RCC 7860 (cell line): ENCODE measurements at regions not wholly inside any gene's neighbourhood (a gene's known extent, or its start where the extent isn't known, plus 50 kb on each side); places are given as distances from the start of the nearest gene placed in this dataset.
"Not testable (repeated sequence)": the region's sequence is repeated elsewhere in the genome, so short reads cannot be mapped to it uniquely, and the experiment has no call there.

Experiments used
- DNase-seq: peaks from one replicate; pipeline ENCODE4 v3.0.0-alpha.2; 2015; ENCODE audit warnings: low spot score
- FAIRE-seq: peaks from 2 replicates; lab custom pipeline; 2012; peaks lifted over from hg19 to GRCh38; lab: Jason Lieb, UNC

DNA sequence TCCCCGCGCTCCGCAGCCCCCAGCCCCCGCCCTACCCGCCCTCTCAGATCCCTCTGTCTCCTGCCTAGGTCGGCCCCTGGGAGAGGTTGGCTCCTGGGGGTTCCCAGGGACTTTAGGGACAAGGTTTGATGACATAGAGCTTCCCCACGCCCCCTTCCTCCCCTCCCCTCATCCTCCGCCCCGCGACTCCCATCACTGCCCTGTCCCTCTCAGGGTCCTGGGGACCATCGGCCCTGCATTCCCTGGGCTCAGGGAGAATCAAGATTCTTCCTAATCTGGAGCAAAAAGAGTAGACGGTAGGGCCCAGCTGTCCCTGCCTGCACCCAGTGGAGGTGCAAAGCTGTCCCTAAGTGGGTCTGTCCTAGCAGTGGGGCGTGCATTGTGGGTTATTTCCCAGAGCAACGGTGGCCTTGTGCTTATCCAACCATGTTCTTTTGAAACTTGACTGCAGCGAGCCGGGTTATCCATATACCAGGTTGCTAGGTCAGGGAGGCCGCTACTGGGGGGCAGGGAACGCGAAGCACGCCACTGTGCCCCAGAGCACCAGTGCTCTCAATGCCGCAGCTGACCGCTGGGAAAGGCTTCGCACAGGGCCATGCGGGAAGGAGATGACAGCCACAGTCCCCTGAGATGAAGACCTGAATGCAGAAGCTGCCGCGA, 124.4 kb upstream of the PRMT8 start:
- FAIRE-seq: no peak
- no peak for DNase-seq

- FAIRE-seq (no peak), DNase-seq (no peak)
These were observed 123.1 kb upstream of the PRMT8 start for GRCh38 chr12:3367750-3368444.

- FAIRE-seq (no peak), DNase-seq (no peak)
These were observed 120.0 kb upstream of the PRMT8 start for GRCh38 chr12:3371018-3371417.

GRCh38 chr12:3375326-3375725, 115.7 kb upstream of the PRMT8 start:
- no peak for DNase-seq
- FAIRE-seq: no peak

DNA sequence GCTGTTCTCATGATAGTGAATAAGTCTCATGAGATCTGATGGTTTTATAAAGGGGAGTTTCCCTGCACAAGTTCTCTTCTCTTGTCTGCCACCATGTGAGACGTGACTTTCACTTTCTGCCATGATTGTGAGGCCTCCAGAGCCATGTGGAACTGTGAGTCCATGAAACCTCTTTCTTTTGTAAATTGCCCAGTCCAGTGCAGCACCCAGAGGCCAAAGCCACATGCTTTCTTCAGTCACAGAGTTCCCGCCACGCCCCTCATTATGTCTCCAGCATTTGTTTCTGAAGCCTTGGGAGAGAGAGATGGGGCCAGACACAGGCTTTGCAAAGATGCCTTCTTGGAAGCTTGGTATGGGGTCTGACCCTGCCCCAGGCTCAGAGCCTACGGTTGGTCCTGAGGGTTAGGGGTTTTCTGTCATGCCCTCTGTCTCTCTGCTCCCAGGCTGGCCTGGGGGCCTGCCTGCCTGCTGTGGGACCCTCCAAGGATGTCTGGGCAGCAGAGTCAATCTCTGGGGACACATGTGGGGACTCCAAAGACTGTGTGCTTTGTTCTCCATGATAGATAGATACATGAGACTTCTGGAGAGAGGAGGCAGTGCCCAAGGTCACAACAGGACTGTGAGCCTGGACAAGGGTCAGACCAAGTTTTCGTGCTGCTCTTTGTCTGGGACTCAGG, 114.1 kb upstream of the PRMT8 start:
- FAIRE-seq (no peak), DNase-seq (no peak)

DNA sequence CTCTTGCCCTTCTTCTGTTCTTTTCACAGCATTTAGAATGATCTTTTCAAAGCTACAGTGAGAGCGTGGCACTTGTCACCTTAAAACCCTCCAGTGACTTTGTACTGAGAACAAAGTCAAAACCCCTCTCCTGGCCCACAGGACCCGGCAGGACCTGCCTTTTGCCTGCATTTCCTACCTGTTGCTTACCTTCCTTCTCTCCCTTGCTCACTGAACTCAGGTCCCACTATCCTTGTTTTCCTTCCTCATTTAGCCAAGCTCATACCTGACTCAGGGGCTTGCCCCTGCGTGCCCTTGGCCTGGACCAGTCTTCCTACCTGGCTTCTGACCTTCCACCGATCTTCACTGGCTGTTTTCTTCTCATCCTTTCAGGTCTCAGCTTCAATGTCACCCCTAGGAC, 112.3 kb upstream of the PRMT8 start:
- no peak for FAIRE-seq

GRCh38 chr12:3379079-3379478, 111.9 kb upstream of the PRMT8 start:
- no peak for FAIRE-seq

More for the DNA sequence above, 112.3 kb upstream of the PRMT8 start:
- DNase-seq: no peak

GRCh38 chr12:3380200-3381043, 110.6 kb upstream of the PRMT8 start:
- DNase-seq: no peak
- FAIRE-seq: no peak

More at GRCh38 chr12:3379079-3379478, 111.9 kb upstream of the PRMT8 start:
- no peak for DNase-seq

DNA sequence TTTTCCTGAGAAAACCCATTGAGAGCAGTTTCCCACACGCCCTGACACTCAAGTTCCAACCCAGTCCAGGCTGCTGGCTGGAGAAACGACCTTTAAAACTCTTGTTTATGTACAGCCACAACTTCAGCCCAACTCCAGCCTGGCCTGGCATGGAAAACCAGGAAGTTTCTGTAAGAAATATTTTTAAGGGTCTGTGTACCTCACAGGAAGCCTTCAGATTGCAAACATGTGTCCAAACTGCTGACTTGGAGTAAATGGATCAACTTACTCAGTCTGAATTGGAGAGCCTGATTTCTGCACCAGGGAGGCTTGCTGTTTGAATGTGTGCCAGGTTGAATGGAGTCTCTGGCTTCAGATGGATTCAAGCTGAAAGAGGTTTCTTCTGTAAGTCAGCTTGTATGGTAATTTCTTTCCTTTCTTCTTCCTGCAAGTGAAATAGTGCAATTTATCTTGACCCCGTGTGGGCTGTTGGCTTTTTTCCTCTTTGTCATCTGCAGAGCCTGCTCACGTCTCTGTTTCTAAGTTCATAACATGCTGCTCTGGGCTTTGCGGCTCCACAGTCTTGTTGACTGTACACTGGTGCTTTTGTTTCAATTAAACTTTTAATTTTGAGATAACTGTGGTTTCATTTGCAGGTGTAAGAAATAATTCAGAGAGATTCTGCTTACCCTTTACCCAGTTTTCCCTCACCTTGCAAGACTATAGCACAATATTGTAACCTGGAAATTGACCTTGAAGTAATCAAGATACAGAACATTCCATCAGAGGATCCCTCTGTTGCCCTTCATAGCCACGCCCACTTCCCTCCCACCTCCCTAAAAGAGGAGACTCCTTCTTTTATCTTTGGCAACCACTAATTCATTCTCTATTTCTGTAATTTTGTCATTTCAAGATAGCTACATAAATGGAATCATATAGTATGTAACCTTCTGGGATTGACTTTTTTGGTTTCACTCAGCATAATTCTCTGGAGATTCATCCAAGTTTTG, 109.7 kb upstream of the PRMT8 start:
- FAIRE-seq (no peak), DNase-seq (no peak)

DNA sequence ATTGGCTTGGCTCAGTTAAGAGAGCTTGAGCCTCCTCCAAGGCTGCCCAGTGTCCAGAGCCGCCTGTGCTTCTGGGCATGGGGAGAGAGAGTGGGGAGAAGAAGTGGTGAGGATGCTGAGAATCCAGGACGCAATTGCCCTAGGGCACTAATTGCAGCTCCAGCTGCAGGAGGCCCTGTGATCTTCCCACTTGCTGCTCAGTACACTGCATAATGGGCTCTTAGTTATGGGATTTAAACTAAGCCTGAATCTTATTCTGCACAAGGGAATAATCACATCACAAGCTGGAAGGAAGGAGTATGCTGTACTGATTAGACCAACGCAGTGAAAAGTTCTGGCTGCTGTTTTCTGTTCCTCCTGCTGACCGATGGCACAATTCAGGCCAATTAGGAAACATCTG, 101.0 kb upstream of the PRMT8 start:
- FAIRE-seq (no peak), DNase-seq (no peak)

DNA sequence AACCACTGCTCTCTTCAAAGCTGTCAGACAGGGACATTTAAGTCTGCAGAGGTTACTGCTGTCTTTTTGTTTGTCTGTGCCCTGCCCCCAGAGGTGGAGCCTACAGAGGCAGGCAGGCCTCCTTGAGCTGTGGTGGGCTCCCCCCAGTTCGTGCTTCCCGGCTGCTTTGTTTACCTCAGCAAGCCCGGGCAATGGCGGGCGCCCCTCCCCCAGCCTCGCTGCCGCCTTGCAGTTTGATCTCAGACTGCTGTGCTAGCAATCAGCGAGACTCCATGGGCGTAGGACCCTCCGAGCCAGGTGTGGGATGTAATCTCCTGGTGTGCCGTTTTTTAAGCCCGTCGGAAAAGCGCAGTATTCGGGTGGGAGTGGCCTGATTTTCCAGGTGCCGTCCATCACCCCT, 93.4 kb upstream of the PRMT8 start:
- FAIRE-seq, DNase-seq: not testable (repeated sequence)

DNA sequence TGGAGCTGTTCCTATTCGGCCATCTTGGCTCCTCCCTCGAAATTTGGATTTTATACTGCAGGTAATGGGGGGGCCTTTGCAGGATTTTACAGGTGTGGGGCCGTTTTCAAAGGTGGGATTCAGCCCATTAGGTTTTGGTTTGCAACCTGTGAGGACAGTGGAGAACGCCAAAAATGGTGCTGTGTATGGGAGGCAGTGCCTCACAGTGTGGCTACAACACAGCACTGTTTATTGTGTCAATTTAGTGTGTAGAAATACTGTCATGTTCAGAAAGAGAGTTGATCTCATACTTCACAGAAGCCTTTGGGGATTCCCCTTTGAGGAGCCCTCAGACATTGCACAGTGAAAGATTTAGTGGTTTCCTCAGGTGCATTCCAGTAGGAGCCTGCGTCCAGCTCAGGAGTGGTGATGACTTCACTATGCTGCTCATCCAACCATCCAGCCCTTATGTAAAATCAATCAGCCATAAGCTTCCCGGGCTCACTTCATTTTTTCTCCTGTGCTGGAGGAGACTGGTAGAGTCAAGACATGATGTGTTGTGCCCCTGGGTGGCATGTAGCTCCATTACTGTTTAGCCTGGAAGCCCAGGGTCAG, 92.7 kb upstream of the PRMT8 start:
- DNase-seq (peak; percentile 77), FAIRE-seq (no peak)

DNA sequence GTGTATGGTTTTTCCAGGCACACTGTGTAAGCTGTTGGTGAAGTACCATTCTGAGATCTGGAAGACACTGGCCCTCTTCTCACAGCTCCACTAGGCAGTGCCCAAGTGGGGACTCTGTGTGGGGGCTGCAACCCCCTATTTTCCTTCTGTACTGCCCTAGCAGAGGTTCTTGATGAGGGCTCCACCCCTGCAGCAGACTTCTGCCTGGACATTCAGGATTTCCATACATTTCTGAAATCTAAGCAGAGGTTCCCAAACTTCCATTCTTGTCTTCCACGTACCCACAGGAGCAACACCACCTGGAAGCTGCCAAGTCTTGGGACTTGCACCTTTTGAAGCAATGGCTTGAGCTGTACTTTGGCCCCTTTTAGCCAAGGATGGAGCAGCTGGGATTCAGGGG, 85.2 kb upstream of the PRMT8 start:
- FAIRE-seq (no peak), DNase-seq (no peak)

DNA sequence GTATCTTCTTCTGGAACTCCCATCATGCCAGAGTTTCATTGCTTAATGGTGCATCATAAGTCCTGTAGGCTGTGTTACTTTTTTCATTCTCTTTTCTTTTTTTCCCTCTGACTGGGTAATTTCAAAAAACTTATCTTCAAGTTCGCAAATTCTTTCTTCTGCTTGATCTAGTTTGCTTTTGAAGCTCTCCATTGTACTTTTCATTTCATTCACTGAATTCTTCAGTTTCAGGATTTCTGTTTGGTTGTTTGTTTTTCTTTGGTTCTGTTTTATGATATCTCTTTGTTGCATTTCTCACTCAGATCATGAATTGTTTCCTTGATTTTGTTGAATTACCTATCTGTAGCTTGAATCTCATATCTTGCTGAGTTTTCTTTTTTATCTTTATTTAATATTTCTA, 83.3 kb upstream of the PRMT8 start:
- DNase-seq: no peak
- no peak for FAIRE-seq

- no peak for FAIRE-seq
- no peak for DNase-seq
These were observed 81.3 kb upstream of the PRMT8 start for GRCh38 chr12:3409662-3410061.

GRCh38 chr12:3416159-3416558, 74.8 kb upstream of the PRMT8 start:
- DNase-seq (no peak), FAIRE-seq (no peak)

DNA sequence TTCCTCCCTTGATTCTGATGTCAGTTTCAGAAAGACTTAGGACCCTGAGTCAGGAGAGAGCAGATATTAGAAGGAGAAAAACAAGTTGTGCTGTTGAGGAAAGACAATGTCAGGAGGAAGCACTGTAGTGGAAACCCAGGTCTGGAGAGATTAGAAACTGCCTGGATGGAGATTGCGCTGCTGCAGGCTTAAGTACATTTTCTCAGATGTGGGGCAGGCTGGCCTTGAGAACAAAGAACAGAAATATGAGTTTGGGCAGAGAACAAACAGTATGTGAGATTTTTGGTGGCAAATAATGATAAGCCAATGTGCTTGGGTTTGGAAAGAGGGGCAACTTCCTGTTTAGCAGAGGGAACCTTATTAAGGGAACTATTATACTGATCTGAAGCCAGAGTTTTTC, 74.3 kb upstream of the PRMT8 start:
- DNase-seq (no peak), FAIRE-seq (no peak)

GRCh38 chr12:3417113-3417512, 73.9 kb upstream of the PRMT8 start:
- FAIRE-seq: no peak
- no peak for DNase-seq

DNA sequence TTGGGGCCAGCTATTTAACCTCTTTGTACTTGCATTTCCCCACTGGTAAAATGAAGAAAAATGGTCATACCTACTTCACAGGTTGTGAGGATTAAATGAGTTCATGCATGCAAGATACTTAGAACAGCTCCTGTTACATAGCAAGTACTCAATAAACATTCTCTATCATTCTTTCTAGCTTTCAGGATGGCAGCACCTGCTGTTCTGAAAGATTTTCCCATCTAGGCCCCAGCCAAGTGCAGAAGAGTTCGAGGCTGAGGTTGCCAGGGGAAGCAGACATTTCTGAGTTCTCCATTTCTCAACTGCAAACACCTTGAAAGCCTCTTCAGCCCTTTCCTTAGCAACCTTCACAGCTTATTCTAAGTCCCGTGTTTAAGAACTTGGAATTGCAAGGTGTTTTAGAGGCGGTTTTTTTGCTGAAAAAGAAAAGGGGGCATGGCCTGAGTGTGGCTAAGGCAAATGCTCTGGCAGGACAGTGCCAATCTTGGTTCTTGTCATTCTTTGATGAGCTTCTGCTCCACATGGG, 73.0 kb upstream of the PRMT8 start:
- no peak for FAIRE-seq
- no peak for DNase-seq
